ENCODE measurements at regions not wholly inside any gene's neighbourhood (a gene's known extent, or its start where the extent isn't known, plus 50 kb on each side); places are given as distances from the start of the nearest gene placed in this dataset.

- H3K27me3 ChIP-seq (ENCODE audit: control insufficient read depth in 1 of 2, insufficient read depth in 2 of 2, low read length in 1 of 2) = no peaks in the 10 kb centered on the region
- ATAC-seq (ENCODE audit: low FRiP score) (no peak), DNase-seq (no peak)
- no peaks in the 10 kb centered on the region for H3K4me1 ChIP-seq (ENCODE audit: control insufficient read depth in 1 of 2, insufficient read depth in 2 of 2, low read length in 2 of 2)
- WGBS, 2 donors = 89 to 93% methylated on average over 5 of the region's 5 CpGs
- H3K27ac ChIP-seq (ENCODE audit: low read depth in 1 of 2, low read length in 2 of 2) = no peak overlapping the region
- H3K4me3 ChIP-seq (ENCODE audit: low read length in 2 of 2) = no peak overlapping the region
- intact Hi-C loops (cut with DNase I) = no loop called here
- no peaks in the 10 kb centered on the region for H3K9me3 ChIP-seq (ENCODE audit: control insufficient read depth, low read length)
- no peaks in the 10 kb centered on the region for H3K36me3 ChIP-seq (ENCODE audit: control insufficient read depth in 1 of 2, insufficient read depth in 2 of 2, low read length in 1 of 2)
Observed at GRCh38 chr17:77750427-77751043, 208.0 kb upstream of the TNRC6C start.

GRCh38 chr17:77753246-77753645, 205.3 kb upstream of the TNRC6C start:
- H3K9me3 ChIP-seq (ENCODE audit: control insufficient read depth, low read length) = no peaks in the 10 kb centered on the region
- ATAC-seq (ENCODE audit: low FRiP score) (no peak), DNase-seq (no peak)
- intact Hi-C loops (cut with DNase I) = no loop called here
- H3K4me3 ChIP-seq (ENCODE audit: low read length in 2 of 2) = no peak overlapping the region
- H3K4me1 ChIP-seq (ENCODE audit: control insufficient read depth in 1 of 2, insufficient read depth in 2 of 2, low read length in 2 of 2) = no peaks in the 10 kb centered on the region
- no peak overlapping the region for H3K27ac ChIP-seq (ENCODE audit: low read depth in 1 of 2, low read length in 2 of 2)
- 94 to 95% methylated on average over 8 of the region's 8 CpGs for WGBS, 2 donors
- no peaks in the 10 kb centered on the region for H3K36me3 ChIP-seq (ENCODE audit: control insufficient read depth in 1 of 2, insufficient read depth in 2 of 2, low read length in 1 of 2)
- H3K27me3 ChIP-seq (ENCODE audit: control insufficient read depth in 1 of 2, insufficient read depth in 2 of 2, low read length in 1 of 2) = no peaks in the 10 kb centered on the region

DNA sequence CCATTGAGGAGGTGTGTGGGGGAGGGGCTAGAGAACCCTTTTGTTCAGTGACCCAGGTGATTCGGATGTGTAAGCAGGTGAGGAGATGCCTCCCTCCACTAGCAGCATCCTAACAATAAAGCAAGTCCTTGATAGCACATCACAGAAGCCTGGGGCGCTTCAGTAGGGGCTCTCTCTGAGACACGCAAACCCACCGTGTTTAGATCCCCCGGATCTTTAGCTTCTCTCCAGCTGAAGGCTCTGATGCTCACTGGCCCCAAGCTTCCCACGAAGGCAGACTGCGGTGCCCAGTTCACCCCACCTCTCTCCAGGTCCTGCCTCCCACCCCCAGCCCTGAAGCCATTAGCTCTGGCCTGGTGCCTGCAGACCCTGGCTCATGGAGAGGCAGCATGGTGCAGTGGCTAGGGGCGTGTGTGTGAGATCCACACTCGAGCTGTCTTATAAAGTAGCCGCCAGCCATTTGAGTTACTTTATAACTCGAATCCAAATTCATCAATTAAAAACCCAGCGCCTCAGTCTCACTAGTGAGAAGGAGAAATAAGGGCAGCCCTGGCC, 204.7 kb upstream of the TNRC6C start:
- Histone ChIP-seq H3K36me3 (ENCODE audit: control insufficient read depth in 1 of 2, insufficient read depth in 2 of 2, low read length in 1 of 2) (no peaks in the 10 kb centered on the region), H3K4me1 (ENCODE audit: control insufficient read depth in 1 of 2, insufficient read depth in 2 of 2, low read length in 2 of 2) (no peaks in the 10 kb centered on the region), H3K27me3 (ENCODE audit: control insufficient read depth in 1 of 2, insufficient read depth in 2 of 2, low read length in 1 of 2) (no peaks in the 10 kb centered on the region), H3K9me3 (ENCODE audit: control insufficient read depth, low read length) (no peaks in the 10 kb centered on the region), H3K4me3 (ENCODE audit: low read length in 2 of 2) (no peak overlapping the region), H3K27ac (ENCODE audit: low read depth in 1 of 2, low read length in 2 of 2) (no peak overlapping the region)
- intact Hi-C loops (cut with DNase I) = no loop called here
- ATAC-seq (ENCODE audit: low FRiP score) (no peak), DNase-seq (peak in 1 of 2 donors; percentile 45)
- 96% methylated on average over 12 of the region's 12 CpGs for WGBS, 2 donors

GRCh38 chr17:77754956-77755355, 203.5 kb upstream of the TNRC6C start:
- DNase-seq (no peak), ATAC-seq (ENCODE audit: low FRiP score) (no peak)
- Histone ChIP-seq H3K4me3 (ENCODE audit: low read length in 2 of 2) (no peak overlapping the region), H3K27ac (ENCODE audit: low read depth in 1 of 2, low read length in 2 of 2) (no peak overlapping the region), H3K4me1 (ENCODE audit: control insufficient read depth in 1 of 2, insufficient read depth in 2 of 2, low read length in 2 of 2) (no peaks in the 10 kb centered on the region), H3K36me3 (ENCODE audit: control insufficient read depth in 1 of 2, insufficient read depth in 2 of 2, low read length in 1 of 2) (no peaks in the 10 kb centered on the region), H3K27me3 (ENCODE audit: control insufficient read depth in 1 of 2, insufficient read depth in 2 of 2, low read length in 1 of 2) (no peaks in the 10 kb centered on the region), H3K9me3 (ENCODE audit: control insufficient read depth, low read length) (no peaks in the 10 kb centered on the region)
- intact Hi-C loops (cut with DNase I) = no loop called here
- 97 to 98% methylated on average over 5 of the region's 5 CpGs for WGBS, 2 donors

DNA sequence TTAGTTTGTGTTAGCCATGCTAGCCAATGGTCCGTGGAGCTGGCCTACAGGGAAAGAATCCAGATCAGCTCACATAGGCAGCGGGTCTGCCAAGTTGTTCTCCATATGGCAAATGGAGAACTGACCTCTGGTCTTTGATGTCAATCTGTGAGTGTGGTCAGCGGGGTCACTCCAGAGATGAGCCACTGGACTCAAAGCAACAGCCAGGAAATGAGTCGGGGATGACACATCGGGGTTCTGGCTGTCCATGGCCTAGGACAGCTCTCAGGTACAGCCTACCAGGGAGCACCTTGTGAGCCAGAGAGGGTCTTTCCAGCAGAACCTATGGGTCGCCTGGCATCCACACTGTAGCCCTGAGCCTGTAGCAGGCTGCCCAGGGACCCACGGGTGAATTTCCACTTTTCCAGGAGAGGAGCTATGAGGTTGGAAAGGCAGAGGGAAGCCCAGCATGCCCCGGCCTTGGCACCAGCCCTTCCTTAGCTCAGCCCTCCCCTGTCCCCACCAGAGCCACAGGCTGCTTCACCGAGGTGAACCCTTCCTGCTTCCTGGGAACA, 203.0 kb upstream of the TNRC6C start:
- Histone ChIP-seq H3K36me3 (ENCODE audit: control insufficient read depth in 1 of 2, insufficient read depth in 2 of 2, low read length in 1 of 2) (no peaks in the 10 kb centered on the region), H3K9me3 (ENCODE audit: control insufficient read depth, low read length) (no peaks in the 10 kb centered on the region), H3K4me1 (ENCODE audit: control insufficient read depth in 1 of 2, insufficient read depth in 2 of 2, low read length in 2 of 2) (no peaks in the 10 kb centered on the region), H3K27me3 (ENCODE audit: control insufficient read depth in 1 of 2, insufficient read depth in 2 of 2, low read length in 1 of 2) (no peaks in the 10 kb centered on the region), H3K27ac (ENCODE audit: low read depth in 1 of 2, low read length in 2 of 2) (no peak overlapping the region), H3K4me3 (ENCODE audit: low read length in 2 of 2) (no peak overlapping the region)
- intact Hi-C loops (cut with DNase I) = no loop called here
- DNase-seq = peak in 1 of 2 donors; percentile 51
- ATAC-seq (ENCODE audit: low FRiP score) = no peak
- 96% methylated on average over 9 of the region's 9 CpGs for WGBS, 2 donors

DNA sequence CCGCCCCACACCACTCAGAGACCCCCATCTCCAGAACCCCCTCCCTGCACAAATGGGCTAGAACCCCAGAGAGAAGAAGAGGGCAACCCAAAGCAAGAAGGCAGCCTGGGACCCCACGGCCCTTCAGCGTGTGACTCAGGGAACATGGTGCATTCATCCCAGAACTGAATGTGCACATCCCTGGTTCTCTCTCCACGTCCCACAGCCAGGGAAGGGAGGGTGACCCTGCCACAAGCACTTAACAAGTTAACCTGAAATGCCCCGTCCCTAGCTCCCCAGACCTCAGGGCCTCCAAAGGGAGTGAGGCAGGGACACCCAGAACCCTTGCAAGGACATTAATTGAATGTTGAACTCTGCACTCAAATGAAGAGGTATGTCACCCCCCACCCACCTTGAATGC, 202.5 kb upstream of the TNRC6C start:
- Histone ChIP-seq H3K27me3 (ENCODE audit: control insufficient read depth in 1 of 2, insufficient read depth in 2 of 2, low read length in 1 of 2) (no peaks in the 10 kb centered on the region), H3K4me1 (ENCODE audit: control insufficient read depth in 1 of 2, insufficient read depth in 2 of 2, low read length in 2 of 2) (no peaks in the 10 kb centered on the region), H3K9me3 (ENCODE audit: control insufficient read depth, low read length) (no peaks in the 10 kb centered on the region), H3K4me3 (ENCODE audit: low read length in 2 of 2) (no peak overlapping the region), H3K36me3 (ENCODE audit: control insufficient read depth in 1 of 2, insufficient read depth in 2 of 2, low read length in 1 of 2) (no peaks in the 10 kb centered on the region), H3K27ac (ENCODE audit: low read depth in 1 of 2, low read length in 2 of 2) (no peak overlapping the region)
- DNase-seq = no peak
- intact Hi-C loops (cut with DNase I) = no loop called here
- ATAC-seq (ENCODE audit: low FRiP score) = no peak
- 94 to 96% methylated on average over 5 of the region's 5 CpGs for WGBS, 2 donors

DNA sequence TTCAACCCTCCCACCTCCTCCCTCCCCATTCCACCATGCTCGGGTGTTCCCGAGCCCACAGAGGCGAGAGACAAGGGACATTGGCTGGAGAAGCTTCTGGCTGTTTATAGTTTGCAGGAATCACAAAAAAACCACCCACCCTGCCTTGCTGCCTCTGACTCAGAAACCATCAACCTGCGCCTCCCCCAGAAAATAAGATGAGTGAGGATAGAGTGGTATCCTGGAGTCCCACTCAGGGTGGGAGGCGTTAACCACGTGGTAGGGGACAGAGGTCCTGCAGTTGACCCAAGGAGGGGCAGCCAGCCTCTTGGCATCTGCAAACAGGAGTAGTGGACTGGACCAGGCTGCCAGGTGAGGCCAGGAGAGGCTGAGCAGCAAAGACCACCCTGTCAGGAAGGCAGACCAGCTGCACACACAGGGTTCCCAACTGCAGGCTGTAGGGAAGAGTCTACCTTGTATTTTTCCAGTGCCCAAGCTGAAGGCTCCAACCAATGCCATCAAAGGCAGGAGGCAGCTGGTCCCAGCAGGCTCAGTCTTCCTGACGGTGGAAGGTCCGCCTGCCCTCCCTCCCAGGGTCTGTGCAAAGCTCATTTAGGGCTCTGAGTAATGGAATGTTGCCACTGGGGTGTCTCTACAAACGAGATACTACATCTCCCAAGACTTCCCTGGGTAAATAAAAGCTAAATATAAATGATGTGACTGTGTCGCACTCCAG, 201.5 kb upstream of the TNRC6C start:
- no peaks in the 10 kb centered on the region for H3K9me3 ChIP-seq (ENCODE audit: control insufficient read depth, low read length)
- no peaks in the 10 kb centered on the region for H3K4me1 ChIP-seq (ENCODE audit: control insufficient read depth in 1 of 2, insufficient read depth in 2 of 2, low read length in 2 of 2)
- no peak for ATAC-seq (ENCODE audit: low FRiP score)
- H3K27me3 ChIP-seq (ENCODE audit: control insufficient read depth in 1 of 2, insufficient read depth in 2 of 2, low read length in 1 of 2) = no peaks in the 10 kb centered on the region
- H3K36me3 ChIP-seq (ENCODE audit: control insufficient read depth in 1 of 2, insufficient read depth in 2 of 2, low read length in 1 of 2) = no peaks in the 10 kb centered on the region
- no peak for DNase-seq
- H3K27ac ChIP-seq (ENCODE audit: low read depth in 1 of 2, low read length in 2 of 2) = no peak overlapping the region
- intact Hi-C loops (cut with DNase I) = no loop called here
- H3K4me3 ChIP-seq (ENCODE audit: low read length in 2 of 2) = no peak overlapping the region
- 69 to 72% methylated on average over 10 of the region's 10 CpGs for WGBS, 2 donors

GRCh38 chr17:77757561-77757898, 201.0 kb upstream of the TNRC6C start:
- WGBS, 2 donors = 85% methylated on average over 7 of the region's 7 CpGs
- intact Hi-C loops (cut with DNase I) = no loop called here

GRCh38 chr17:77763023-77763422, 195.5 kb upstream of the TNRC6C start:
- no peaks in the 10 kb centered on the region for H3K27me3 ChIP-seq (ENCODE audit: control insufficient read depth in 1 of 2, insufficient read depth in 2 of 2, low read length in 1 of 2)
- no peak for ATAC-seq (ENCODE audit: low FRiP score)
- H3K4me3 ChIP-seq (ENCODE audit: low read length in 2 of 2) = no peak overlapping the region
- DNase-seq = no peak
- 87 to 88% methylated on average over 6 of the region's 6 CpGs for WGBS, 2 donors
- H3K36me3 ChIP-seq (ENCODE audit: control insufficient read depth in 1 of 2, insufficient read depth in 2 of 2, low read length in 1 of 2) = no peaks in the 10 kb centered on the region
- H3K9me3 ChIP-seq (ENCODE audit: control insufficient read depth, low read length) = no peaks in the 10 kb centered on the region
- no peaks in the 10 kb centered on the region for H3K4me1 ChIP-seq (ENCODE audit: control insufficient read depth in 1 of 2, insufficient read depth in 2 of 2, low read length in 2 of 2)
- H3K27ac ChIP-seq (ENCODE audit: low read depth in 1 of 2, low read length in 2 of 2) = no peak overlapping the region
- intact Hi-C loops (cut with DNase I) = no loop called here

More at GRCh38 chr17:77757561-77757898, 201.0 kb upstream of the TNRC6C start:
- no peaks in the 10 kb centered on the region for H3K4me1 ChIP-seq (ENCODE audit: control insufficient read depth in 1 of 2, insufficient read depth in 2 of 2, low read length in 2 of 2)
- H3K36me3 ChIP-seq (ENCODE audit: control insufficient read depth in 1 of 2, insufficient read depth in 2 of 2, low read length in 1 of 2) = no peaks in the 10 kb centered on the region
- no peaks in the 10 kb centered on the region for H3K27me3 ChIP-seq (ENCODE audit: control insufficient read depth in 1 of 2, insufficient read depth in 2 of 2, low read length in 1 of 2)
- ATAC-seq (ENCODE audit: low FRiP score) (no peak), DNase-seq (no peak)
- H3K4me3 ChIP-seq (ENCODE audit: low read length in 2 of 2) = no peak overlapping the region
- no peaks in the 10 kb centered on the region for H3K9me3 ChIP-seq (ENCODE audit: control insufficient read depth, low read length)
- no peak overlapping the region for H3K27ac ChIP-seq (ENCODE audit: low read depth in 1 of 2, low read length in 2 of 2)
